ENCODE measurements at regions not wholly inside any gene's neighbourhood (a gene's known extent, or its start where the extent isn't known, plus 50 kb on each side); places are given as distances from the start of the nearest gene placed in this dataset.

- Histone ChIP-seq H3K36me3 (no peaks in the 10 kb centered on the region), H3K27ac (no peak overlapping the region), H3K9me3 (ENCODE audit: low read depth) (no peaks in the 10 kb centered on the region), H3K27me3 (no peaks in the 10 kb centered on the region), H3K4me3 (no peak overlapping the region), H3K4me1 (ENCODE audit: low read depth) (no peaks in the 10 kb centered on the region)
- TF ChIP-seq, protein P1, sequence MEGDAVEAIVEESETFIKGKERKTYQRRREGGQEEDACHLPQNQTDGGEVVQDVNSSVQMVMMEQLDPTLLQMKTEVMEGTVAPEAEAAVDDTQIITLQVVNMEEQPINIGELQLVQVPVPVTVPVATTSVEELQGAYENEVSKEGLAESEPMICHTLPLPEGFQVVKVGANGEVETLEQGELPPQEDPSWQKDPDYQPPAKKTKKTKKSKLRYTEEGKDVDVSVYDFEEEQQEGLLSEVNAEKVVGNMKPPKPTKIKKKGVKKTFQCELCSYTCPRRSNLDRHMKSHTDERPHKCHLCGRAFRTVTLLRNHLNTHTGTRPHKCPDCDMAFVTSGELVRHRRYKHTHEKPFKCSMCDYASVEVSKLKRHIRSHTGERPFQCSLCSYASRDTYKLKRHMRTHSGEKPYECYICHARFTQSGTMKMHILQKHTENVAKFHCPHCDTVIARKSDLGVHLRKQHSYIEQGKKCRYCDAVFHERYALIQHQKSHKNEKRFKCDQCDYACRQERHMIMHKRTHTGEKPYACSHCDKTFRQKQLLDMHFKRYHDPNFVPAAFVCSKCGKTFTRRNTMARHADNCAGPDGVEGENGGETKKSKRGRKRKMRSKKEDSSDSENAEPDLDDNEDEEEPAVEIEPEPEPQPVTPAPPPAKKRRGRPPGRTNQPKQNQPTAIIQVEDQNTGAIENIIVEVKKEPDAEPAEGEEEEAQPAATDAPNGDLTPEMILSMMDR (IDR thresholded peaks at IDR 0.05; ENCODE audit: low read depth, low read length), result no peak
- no peak for DNase-seq (ENCODE audit: low read depth in 1 of 2, low spot score in 1 of 2)
Measured at GRCh38 chr14:22231018-22231417, 358.0 kb downstream of the DAD1 start.

DNA sequence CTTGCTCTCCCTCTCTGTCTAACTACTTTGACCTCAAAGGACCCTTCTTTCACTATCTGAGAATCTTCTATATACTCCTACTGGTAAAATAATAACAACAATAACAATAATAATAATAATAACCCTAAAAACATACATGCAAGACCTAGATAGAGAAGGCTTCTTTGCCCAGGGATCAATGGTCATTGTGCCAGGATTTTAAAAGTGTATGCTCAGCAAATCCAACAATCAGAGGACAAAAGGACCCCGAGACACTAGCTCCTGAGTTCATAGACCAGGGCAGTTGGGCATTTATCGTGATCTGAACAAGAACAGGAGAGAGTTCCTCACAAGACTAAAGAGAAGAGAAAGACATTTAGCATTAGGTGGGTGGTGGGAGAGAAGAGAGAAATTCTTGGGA, 358.5 kb downstream of the DAD1 start:
- Histone ChIP-seq H3K27ac (no peak overlapping the region), H3K4me1 (ENCODE audit: low read depth) (no peaks in the 10 kb centered on the region), H3K36me3 (no peaks in the 10 kb centered on the region), H3K4me3 (no peak overlapping the region), H3K27me3 (no peaks in the 10 kb centered on the region), H3K9me3 (ENCODE audit: low read depth) (no peaks in the 10 kb centered on the region)
- DNase-seq (ENCODE audit: low read depth in 1 of 2, low spot score in 1 of 2), result no peak
- TF ChIP-seq, protein P1 (IDR thresholded peaks at IDR 0.05; ENCODE audit: low read depth, low read length), result no peak

- TF ChIP-seq, protein P1 (IDR thresholded peaks at IDR 0.05; ENCODE audit: low read depth, low read length), result no peak
- no peaks in the 10 kb centered on the region for H3K36me3 ChIP-seq
- DNase-seq (ENCODE audit: low read depth in 1 of 2, low spot score in 1 of 2), result no peak
- H3K27me3 ChIP-seq, result no peaks in the 10 kb centered on the region
- no peak overlapping the region for H3K4me3 ChIP-seq
- no peak overlapping the region for H3K27ac ChIP-seq
- H3K4me1 ChIP-seq (ENCODE audit: low read depth), result no peaks in the 10 kb centered on the region
- H3K9me3 ChIP-seq (ENCODE audit: low read depth), result no peaks in the 10 kb centered on the region
Measured at GRCh38 chr14:22227084-22227483, 361.9 kb downstream of the DAD1 start.

GRCh38 chr14:22226381-22226780, 362.6 kb downstream of the DAD1 start:
- Histone ChIP-seq H3K4me1 (ENCODE audit: low read depth) (no peaks in the 10 kb centered on the region), H3K27ac (no peak overlapping the region), H3K36me3 (no peaks in the 10 kb centered on the region), H3K9me3 (ENCODE audit: low read depth) (no peaks in the 10 kb centered on the region), H3K27me3 (no peaks in the 10 kb centered on the region), H3K4me3 (no peak overlapping the region)
- DNase-seq (ENCODE audit: low read depth in 1 of 2, low spot score in 1 of 2), result no peak
- TF ChIP-seq, protein P1 (IDR thresholded peaks at IDR 0.05; ENCODE audit: low read depth, low read length), result no peak

GRCh38 chr14:22225516-22226140, 363.4 kb downstream of the DAD1 start:
- no peaks in the 10 kb centered on the region for H3K4me1 ChIP-seq (ENCODE audit: low read depth)
- TF ChIP-seq, protein P1 (IDR thresholded peaks at IDR 0.05; ENCODE audit: low read depth, low read length), result no peak
- H3K36me3 ChIP-seq, result no peaks in the 10 kb centered on the region
- no peak overlapping the region for H3K4me3 ChIP-seq
- H3K27me3 ChIP-seq, result no peaks in the 10 kb centered on the region
- no peak for DNase-seq (ENCODE audit: low read depth in 1 of 2, low spot score in 1 of 2)
- H3K27ac ChIP-seq, result no peak overlapping the region
- H3K9me3 ChIP-seq (ENCODE audit: low read depth), result no peaks in the 10 kb centered on the region
